Lower lobe of right lung (tissue), 2 donors: ENCODE measurements at regions not wholly inside any gene's neighbourhood (a gene's known extent, or its start where the extent isn't known, plus 50 kb on each side); places are given as distances from the start of the nearest gene placed in this dataset.

Experiments used
- ATAC-seq, 2 donors: fragments of 200-7000 bp; cut with Tn5 transposase; one replicate each; pipeline ENCODE4 v1.9.1; 2020 to 2022; ENCODE audit warnings: mild to moderate bottlenecking in 2 of 2, moderate library complexity in 2 of 2
- DNase-seq: peaks from one replicate; pipeline ENCODE4 v3.0.0-alpha.2; 2020
- H3K27ac ChIP-seq: fragments of 200-600 bp; one replicate; pipeline ENCODE4 v1.8.0; 2022
- H3K27me3 ChIP-seq: fragments of 200-600 bp; one replicate; pipeline ENCODE4 v1.8.0; 2022; ENCODE audit warnings: low read depth
- H3K36me3 ChIP-seq: fragments of 200-600 bp; one replicate; pipeline ENCODE4 v1.8.0; 2022; ENCODE audit warnings: mild to moderate bottlenecking
- H3K4me1 ChIP-seq: fragments of 200-600 bp; one replicate; pipeline ENCODE4 v1.8.0; 2022
- H3K4me3 ChIP-seq: fragments of 200-600 bp; one replicate; pipeline ENCODE4 v1.8.0; 2022; ENCODE audit warnings: mild to moderate bottlenecking
- H3K9me3 ChIP-seq: fragments of 200-600 bp; one replicate; pipeline ENCODE4 v1.8.0; 2022
- CTCF ChIP-seq: fragments of 200-600 bp; IDR thresholded peaks from one replicate; pipeline ENCODE4 v1.8.0; 2022; ENCODE audit warnings: antibody characterized with exemption, mild to moderate bottlenecking
- intact Hi-C: fragments of 100-400 bp; cut with DNase I; formaldehyde crosslinking; loops from one replicate; pipeline ENCODE4 v1.11.0; 2022
- donor health status: DM: no; HTN: yes; CAD: no; lungs with severe emphysema.

- intact Hi-C loops = no loop called here
Measured at GRCh38 chr2:6010163-6010562, 318.0 kb downstream of the SOX11 start.

GRCh38 chr2:6011921-6012320, 319.7 kb downstream of the SOX11 start:
- no peaks in the 10 kb centered on the region for H3K36me3 ChIP-seq
- no peak for TF ChIP-seq CTCF
- no peaks in the 10 kb centered on the region for H3K27me3 ChIP-seq
- H3K4me1 ChIP-seq = no peaks in the 10 kb centered on the region
- no peak overlapping the region for H3K27ac ChIP-seq
- H3K4me3 ChIP-seq = no peak overlapping the region
- ATAC-seq (no peak), DNase-seq (no peak)
- intact Hi-C loops = no loop called here
- H3K9me3 ChIP-seq = no peaks in the 10 kb centered on the region

More at GRCh38 chr2:6010163-6010562, 318.0 kb downstream of the SOX11 start:
- H3K36me3 ChIP-seq = no peaks in the 10 kb centered on the region
- H3K27ac ChIP-seq = no peak overlapping the region
- H3K27me3 ChIP-seq = no peaks in the 10 kb centered on the region
- no peaks in the 10 kb centered on the region for H3K9me3 ChIP-seq
- DNase-seq (no peak), ATAC-seq (no peak)
- no peak overlapping the region for H3K4me3 ChIP-seq
- H3K4me1 ChIP-seq = no peaks in the 10 kb centered on the region
- no peak for TF ChIP-seq CTCF

- TF ChIP-seq CTCF = no peak
- Histone ChIP-seq H3K36me3 (no peaks in the 10 kb centered on the region), H3K4me3 (no peak overlapping the region), H3K9me3 (no peaks in the 10 kb centered on the region), H3K27ac (no peak overlapping the region), H3K4me1 (no peaks in the 10 kb centered on the region), H3K27me3 (no peaks in the 10 kb centered on the region)
- intact Hi-C loops = no loop called here
- DNase-seq (no peak), ATAC-seq (no peak)
Measured at GRCh38 chr2:6017736-6018286, 325.6 kb downstream of the SOX11 start.

- H3K4me3 ChIP-seq = no peak overlapping the region
- TF ChIP-seq CTCF = no peak
- no peak for ATAC-seq
- H3K27me3 ChIP-seq = no peaks in the 10 kb centered on the region
- H3K27ac ChIP-seq = no peak overlapping the region
- no peaks in the 10 kb centered on the region for H3K9me3 ChIP-seq
- no peaks in the 10 kb centered on the region for H3K4me1 ChIP-seq
- DNase-seq = no peak
- intact Hi-C loops = no loop called here
- H3K36me3 ChIP-seq = no peaks in the 10 kb centered on the region
Measured at GRCh38 chr2:6024229-6024628, 332.0 kb downstream of the SOX11 start.

- Histone ChIP-seq H3K27me3 (no peaks in the 10 kb centered on the region), H3K4me1 (no peaks in the 10 kb centered on the region), H3K9me3 (no peaks in the 10 kb centered on the region), H3K36me3 (no peaks in the 10 kb centered on the region), H3K4me3 (no peak overlapping the region), H3K27ac (no peak overlapping the region)
- intact Hi-C loops = no loop called here
- no peak for ATAC-seq
- DNase-seq = no peak
- no peak for TF ChIP-seq CTCF
Measured at GRCh38 chr2:6024784-6025183, 332.6 kb downstream of the SOX11 start.

GRCh38 chr2:6025391-6025790, 333.2 kb downstream of the SOX11 start:
- Histone ChIP-seq H3K36me3 (no peaks in the 10 kb centered on the region), H3K9me3 (no peaks in the 10 kb centered on the region), H3K4me3 (no peak overlapping the region), H3K4me1 (no peaks in the 10 kb centered on the region), H3K27me3 (no peaks in the 10 kb centered on the region), H3K27ac (no peak overlapping the region)
- TF ChIP-seq CTCF = no peak
- ATAC-seq = no peak
- DNase-seq = no peak
- intact Hi-C loops = no loop called here
